ENCODE measurements at regions not wholly inside any gene's neighbourhood (a gene's known extent, or its start where the extent isn't known, plus 50 kb on each side); places are given as distances from the start of the nearest gene placed in this dataset.

DNA sequence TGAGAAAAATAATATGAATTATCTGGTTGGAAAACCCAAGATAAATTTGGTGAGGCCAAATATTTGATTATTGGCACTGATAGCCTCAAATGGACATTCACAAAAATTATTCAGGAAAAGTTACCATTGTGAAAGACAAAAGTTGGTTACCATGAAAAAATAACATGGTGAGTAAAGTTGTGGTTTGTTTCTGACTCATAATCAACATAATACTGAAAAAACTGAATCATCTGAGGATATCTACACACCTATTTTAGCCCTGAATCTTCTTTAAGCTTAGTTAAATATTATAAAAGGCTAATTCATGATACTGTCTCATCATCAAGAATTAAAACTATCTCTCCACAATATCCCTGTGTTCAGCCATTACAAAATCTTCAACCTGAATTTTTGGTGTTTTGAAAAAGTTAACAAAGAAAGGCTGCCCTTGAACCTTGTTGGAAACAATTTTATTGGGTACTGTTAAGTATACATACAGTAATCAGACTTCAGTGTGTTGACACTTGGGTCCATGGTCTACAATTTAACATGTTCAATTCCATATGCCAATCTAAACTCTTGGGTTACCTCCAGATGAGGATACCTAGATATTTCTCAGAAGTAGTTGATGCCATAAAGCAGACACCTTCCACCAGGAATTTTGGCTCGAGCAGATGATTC lies 607.5 kb upstream of the SLC39A10 start:
- no peak overlapping the region for H3K27ac ChIP-seq (ENCODE audit: low read depth, low read length)
- no peaks in the 10 kb centered on the region for H3K9me3 ChIP-seq (ENCODE audit: insufficient read depth, low read depth, low read length)
- H3K18ac ChIP-seq (ENCODE audit: low read length), result no peak overlapping the region
- no peaks in the 10 kb centered on the region for H3K36me3 ChIP-seq (ENCODE audit: control insufficient read depth in 1 of 2, insufficient read depth in 2 of 2, low read length in 2 of 2)
- no peak overlapping the region for H3K9ac ChIP-seq (ENCODE audit: low read length)
- no peak overlapping the region for H4K8ac ChIP-seq (ENCODE audit: low read depth, low read length)
- H4K12ac ChIP-seq (ENCODE audit: low read depth, low read length), result no peak overlapping the region
- no peak overlapping the region for H3K14ac ChIP-seq (ENCODE audit: low read length)
- no peak for DNase-seq
- H3K27me3 ChIP-seq (ENCODE audit: insufficient read depth, low read length), result no peaks in the 10 kb centered on the region
- H3K79me1 ChIP-seq (ENCODE audit: low read length), result no peaks in the 10 kb centered on the region
- no peak overlapping the region for H3K4me2 ChIP-seq (ENCODE audit: low read length)
- H3K4ac ChIP-seq (ENCODE audit: low read depth, low read length), result no peak overlapping the region
- H2BK12ac ChIP-seq (ENCODE audit: low read length), result no peak overlapping the region
- H3K4me1 ChIP-seq (ENCODE audit: control insufficient read depth in 1 of 2, insufficient read depth in 2 of 2, low read length in 2 of 2), result no peaks in the 10 kb centered on the region
- no peak overlapping the region for H3K4me3 ChIP-seq (ENCODE audit: low read depth, low read length)
- no peaks in the 10 kb centered on the region for H3K79me2 ChIP-seq (ENCODE audit: control insufficient read depth, insufficient read depth, low read length, poor library complexity)
- no peak overlapping the region for H2AFZ ChIP-seq (ENCODE audit: insufficient read depth, low read length, poor library complexity)
- no peak overlapping the region for H3K23ac ChIP-seq (ENCODE audit: low read length)
- H4K91ac ChIP-seq (ENCODE audit: low read depth, low read length), result no peak overlapping the region
- no CpG with 5 or more reads among the region's 1 CpG for WGBS (ENCODE audit: extremely low coverage, insufficient coverage, insufficient read length)
- no peak overlapping the region for H2BK120ac ChIP-seq (ENCODE audit: insufficient read depth, low read length, poor library complexity)
- no peak overlapping the region for H2BK5ac ChIP-seq (ENCODE audit: low read depth, low read length, poor library complexity)
- H2AK5ac ChIP-seq (ENCODE audit: low read length), result no peak overlapping the region

DNA sequence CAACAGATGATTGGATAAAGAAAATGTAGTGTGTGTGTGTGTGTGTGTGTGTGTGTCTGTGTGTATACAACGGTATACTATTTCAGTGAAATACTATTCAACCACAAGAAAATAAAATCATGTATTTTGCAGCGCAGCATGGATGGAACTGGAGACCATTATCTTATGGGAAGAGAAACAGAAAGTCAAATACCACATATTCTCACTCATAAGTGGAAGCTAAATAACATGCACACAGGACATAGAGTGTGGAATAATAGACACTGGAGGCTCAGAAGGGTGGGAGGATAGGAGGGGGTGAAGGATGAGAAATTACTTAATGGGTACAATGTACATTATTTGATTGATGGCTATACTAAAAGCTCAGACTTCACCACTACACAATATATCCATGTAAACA lies 609.1 kb upstream of the SLC39A10 start:
- Histone ChIP-seq H3K14ac (ENCODE audit: low read length) (no peak overlapping the region), H2AFZ (ENCODE audit: insufficient read depth, low read length, poor library complexity) (no peak overlapping the region), H3K79me1 (ENCODE audit: low read length) (no peaks in the 10 kb centered on the region), H3K23ac (ENCODE audit: low read length) (no peak overlapping the region), H2BK12ac (ENCODE audit: low read length) (no peak overlapping the region), H3K36me3 (ENCODE audit: control insufficient read depth in 1 of 2, insufficient read depth in 2 of 2, low read length in 2 of 2) (no peaks in the 10 kb centered on the region), H3K4me2 (ENCODE audit: low read length) (no peak overlapping the region), H3K79me2 (ENCODE audit: control insufficient read depth, insufficient read depth, low read length, poor library complexity) (no peaks in the 10 kb centered on the region), H2BK5ac (ENCODE audit: low read depth, low read length, poor library complexity) (no peak overlapping the region), H3K9me3 (ENCODE audit: insufficient read depth, low read depth, low read length) (no peaks in the 10 kb centered on the region), H2AK5ac (ENCODE audit: low read length) (no peak overlapping the region), H3K18ac (ENCODE audit: low read length) (no peak overlapping the region), H3K4me3 (ENCODE audit: low read depth, low read length) (no peak overlapping the region), H3K9ac (ENCODE audit: low read length) (no peak overlapping the region), H4K91ac (ENCODE audit: low read depth, low read length) (no peak overlapping the region), H3K4me1 (ENCODE audit: control insufficient read depth in 1 of 2, insufficient read depth in 2 of 2, low read length in 2 of 2) (no peaks in the 10 kb centered on the region), H2BK120ac (ENCODE audit: insufficient read depth, low read length, poor library complexity) (no peak overlapping the region), H3K27ac (ENCODE audit: low read depth, low read length) (no peak overlapping the region), H4K8ac (ENCODE audit: low read depth, low read length) (no peak overlapping the region), H3K4ac (ENCODE audit: low read depth, low read length) (no peak overlapping the region), H3K27me3 (ENCODE audit: insufficient read depth, low read length) (no peaks in the 10 kb centered on the region), H4K12ac (ENCODE audit: low read depth, low read length) (no peak overlapping the region)
- DNase-seq, result no peak
- no CpG with 5 or more reads among the region's 2 CpGs for WGBS (ENCODE audit: extremely low coverage, insufficient coverage, insufficient read length)

DNA sequence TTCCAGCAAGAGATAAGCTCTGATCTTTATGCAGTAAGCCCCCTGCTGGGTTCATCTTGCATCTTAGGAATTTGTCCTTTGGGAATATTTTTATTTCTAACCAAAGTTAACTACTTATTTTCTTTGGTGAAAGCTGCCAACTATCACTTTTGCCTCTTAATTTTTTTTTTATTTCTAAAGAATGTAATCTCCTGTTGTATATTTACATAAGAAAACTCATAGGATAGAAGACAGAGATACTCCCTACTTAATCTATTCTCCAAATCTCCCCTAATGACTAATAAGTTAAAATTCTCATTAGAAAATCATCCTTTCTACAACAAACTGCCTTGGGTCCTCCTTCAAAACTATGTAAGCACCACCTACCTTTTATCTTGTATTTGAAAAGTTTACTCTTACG lies 612.2 kb upstream of the SLC39A10 start:
- Histone ChIP-seq H2BK12ac (ENCODE audit: low read length) (no peak overlapping the region), H3K36me3 (ENCODE audit: control insufficient read depth in 1 of 2, insufficient read depth in 2 of 2, low read length in 2 of 2) (no peaks in the 10 kb centered on the region), H3K79me2 (ENCODE audit: control insufficient read depth, insufficient read depth, low read length, poor library complexity) (no peaks in the 10 kb centered on the region), H3K79me1 (ENCODE audit: low read length) (no peaks in the 10 kb centered on the region), H3K4ac (ENCODE audit: low read depth, low read length) (no peak overlapping the region), H2BK5ac (ENCODE audit: low read depth, low read length, poor library complexity) (no peak overlapping the region), H3K14ac (ENCODE audit: low read length) (no peak overlapping the region), H4K8ac (ENCODE audit: low read depth, low read length) (no peak overlapping the region), H3K23ac (ENCODE audit: low read length) (no peak overlapping the region), H3K4me3 (ENCODE audit: low read depth, low read length) (no peak overlapping the region), H4K91ac (ENCODE audit: low read depth, low read length) (no peak overlapping the region), H2BK120ac (ENCODE audit: insufficient read depth, low read length, poor library complexity) (no peak overlapping the region), H3K27me3 (ENCODE audit: insufficient read depth, low read length) (no peaks in the 10 kb centered on the region), H3K9me3 (ENCODE audit: insufficient read depth, low read depth, low read length) (no peaks in the 10 kb centered on the region), H3K18ac (ENCODE audit: low read length) (no peak overlapping the region), H3K4me1 (ENCODE audit: control insufficient read depth in 1 of 2, insufficient read depth in 2 of 2, low read length in 2 of 2) (no peaks in the 10 kb centered on the region), H2AK5ac (ENCODE audit: low read length) (no peak overlapping the region), H4K12ac (ENCODE audit: low read depth, low read length) (no peak overlapping the region), H2AFZ (ENCODE audit: insufficient read depth, low read length, poor library complexity) (no peak overlapping the region), H3K27ac (ENCODE audit: low read depth, low read length) (no peak overlapping the region), H3K4me2 (ENCODE audit: low read length) (no peak overlapping the region), H3K9ac (ENCODE audit: low read length) (no peak overlapping the region)
- no peak for DNase-seq
- no CpG with 5 or more reads among the region's 1 CpG for WGBS (ENCODE audit: extremely low coverage, insufficient coverage, insufficient read length)

DNA sequence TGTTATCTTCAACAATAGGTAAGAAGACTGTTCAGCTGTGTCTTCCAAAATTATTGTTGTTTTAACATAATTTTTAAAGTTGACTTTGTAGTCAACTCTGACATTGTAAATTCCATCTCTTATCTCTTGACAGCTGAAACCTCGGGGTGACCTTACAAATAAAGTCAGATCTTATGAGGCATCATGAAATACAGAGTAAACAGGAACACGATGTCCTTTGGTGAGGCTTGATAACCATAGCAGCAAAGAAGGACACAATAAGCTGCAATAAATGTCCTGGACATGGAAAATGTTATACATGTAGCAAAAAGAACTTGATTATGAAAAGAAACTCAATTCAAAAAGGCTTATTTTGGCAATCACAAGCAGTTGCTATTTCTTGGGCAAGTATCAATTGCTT lies 618.9 kb upstream of the SLC39A10 start:
- no peaks in the 10 kb centered on the region for H3K4me1 ChIP-seq (ENCODE audit: control insufficient read depth in 1 of 2, insufficient read depth in 2 of 2, low read length in 2 of 2)
- no peak overlapping the region for H2BK12ac ChIP-seq (ENCODE audit: low read length)
- H3K14ac ChIP-seq (ENCODE audit: low read length), result no peak overlapping the region
- no peak overlapping the region for H3K4me3 ChIP-seq (ENCODE audit: low read depth, low read length)
- no peaks in the 10 kb centered on the region for H3K27me3 ChIP-seq (ENCODE audit: insufficient read depth, low read length)
- H3K79me1 ChIP-seq (ENCODE audit: low read length), result no peaks in the 10 kb centered on the region
- H3K18ac ChIP-seq (ENCODE audit: low read length), result no peak overlapping the region
- H3K79me2 ChIP-seq (ENCODE audit: control insufficient read depth, insufficient read depth, low read length, poor library complexity), result no peaks in the 10 kb centered on the region
- no peak overlapping the region for H4K8ac ChIP-seq (ENCODE audit: low read depth, low read length)
- no peak overlapping the region for H2AFZ ChIP-seq (ENCODE audit: insufficient read depth, low read length, poor library complexity)
- WGBS (ENCODE audit: extremely low coverage, insufficient coverage, insufficient read length), result no CpG with 5 or more reads among the region's 2 CpGs
- H3K27ac ChIP-seq (ENCODE audit: low read depth, low read length), result no peak overlapping the region
- H3K23ac ChIP-seq (ENCODE audit: low read length), result no peak overlapping the region
- no peaks in the 10 kb centered on the region for H3K36me3 ChIP-seq (ENCODE audit: control insufficient read depth in 1 of 2, insufficient read depth in 2 of 2, low read length in 2 of 2)
- H4K12ac ChIP-seq (ENCODE audit: low read depth, low read length), result no peak overlapping the region
- H3K4ac ChIP-seq (ENCODE audit: low read depth, low read length), result no peak overlapping the region
- no peak overlapping the region for H2BK120ac ChIP-seq (ENCODE audit: insufficient read depth, low read length, poor library complexity)
- no peak overlapping the region for H2BK5ac ChIP-seq (ENCODE audit: low read depth, low read length, poor library complexity)
- H3K9ac ChIP-seq (ENCODE audit: low read length), result no peak overlapping the region
- H4K91ac ChIP-seq (ENCODE audit: low read depth, low read length), result no peak overlapping the region
- no peak overlapping the region for H3K4me2 ChIP-seq (ENCODE audit: low read length)
- no peak for DNase-seq
- no peak overlapping the region for H2AK5ac ChIP-seq (ENCODE audit: low read length)
- H3K9me3 ChIP-seq (ENCODE audit: insufficient read depth, low read depth, low read length), result no peaks in the 10 kb centered on the region

All from trophoblast cell (in vitro differentiated cells and primary cell).